Fibroblast of lung (primary cell): ENCODE measurements at regions not wholly inside any gene's neighbourhood (a gene's known extent, or its start where the extent isn't known, plus 50 kb on each side); places are given as distances from the start of the nearest gene placed in this dataset.

Experiments used
- EZH2 ChIP-seq: IDR thresholded peaks from 2 replicates; pipeline ENCODE4 v1.5.1; 2012; ENCODE audit warnings: low read length, control low read depth, mild to moderate bottlenecking; ENCODE audit errors: missing control alignments
- TF ChIP-seq, protein P1 (sequence below), 2 donors: IDR thresholded peaks in 1 of 2; conservative IDR thresholded peaks in 1 of 2; 1 replicate in 1 of 2; 2 replicates in 1 of 2; pipeline ENCODE4 v1.5.1; 2011 to 2012; ENCODE audit warnings: low read length in 2 of 2, control low read depth in 1 of 2, inconsistent platforms in 1 of 2, low read depth in 1 of 2, mild to moderate bottlenecking in 1 of 2

DNA sequence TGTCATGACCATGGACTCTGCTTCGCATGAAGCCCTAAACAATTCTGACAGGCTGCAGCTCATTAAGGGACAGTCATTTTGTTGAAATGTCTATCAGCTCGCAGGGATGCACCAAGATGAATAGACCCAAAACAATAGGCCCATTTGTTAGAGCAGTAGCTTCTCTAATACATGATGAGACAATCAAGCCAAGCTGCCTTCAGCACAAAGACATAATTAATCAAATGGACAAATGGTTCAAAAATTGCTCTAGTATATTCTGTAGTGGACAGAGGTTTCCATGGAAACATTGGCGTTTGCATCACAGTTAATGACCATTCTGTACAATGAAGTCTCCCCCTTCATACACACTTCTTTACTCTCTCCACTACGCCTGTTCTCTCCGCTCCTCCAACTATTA, 274.6 kb downstream of the ANXA1 start:
- TF ChIP-seq, protein P1, sequence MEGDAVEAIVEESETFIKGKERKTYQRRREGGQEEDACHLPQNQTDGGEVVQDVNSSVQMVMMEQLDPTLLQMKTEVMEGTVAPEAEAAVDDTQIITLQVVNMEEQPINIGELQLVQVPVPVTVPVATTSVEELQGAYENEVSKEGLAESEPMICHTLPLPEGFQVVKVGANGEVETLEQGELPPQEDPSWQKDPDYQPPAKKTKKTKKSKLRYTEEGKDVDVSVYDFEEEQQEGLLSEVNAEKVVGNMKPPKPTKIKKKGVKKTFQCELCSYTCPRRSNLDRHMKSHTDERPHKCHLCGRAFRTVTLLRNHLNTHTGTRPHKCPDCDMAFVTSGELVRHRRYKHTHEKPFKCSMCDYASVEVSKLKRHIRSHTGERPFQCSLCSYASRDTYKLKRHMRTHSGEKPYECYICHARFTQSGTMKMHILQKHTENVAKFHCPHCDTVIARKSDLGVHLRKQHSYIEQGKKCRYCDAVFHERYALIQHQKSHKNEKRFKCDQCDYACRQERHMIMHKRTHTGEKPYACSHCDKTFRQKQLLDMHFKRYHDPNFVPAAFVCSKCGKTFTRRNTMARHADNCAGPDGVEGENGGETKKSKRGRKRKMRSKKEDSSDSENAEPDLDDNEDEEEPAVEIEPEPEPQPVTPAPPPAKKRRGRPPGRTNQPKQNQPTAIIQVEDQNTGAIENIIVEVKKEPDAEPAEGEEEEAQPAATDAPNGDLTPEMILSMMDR (conservative IDR thresholded peaks at IDR 0.05 in 1 of 2, IDR thresholded peaks at IDR 0.05 in 1 of 2; ENCODE audit: low read depth in 1 of 2, low read length in 2 of 2) = no peak
- TF ChIP-seq EZH2 = no peak
